ENCODE measurements at regions not wholly inside any gene's neighbourhood (a gene's known extent, or its start where the extent isn't known, plus 50 kb on each side); places are given as distances from the start of the nearest gene placed in this dataset.

- Histone ChIP-seq H3K9ac (ENCODE audit: low read length) (no peak overlapping the region; the same call in 1 of the 2 replicates), H4K20me1 (ENCODE audit: insufficient read depth, low read length) (no peaks in the 10 kb centered on the region), H3K27me3 (ENCODE audit: low read depth, low read length) (no peaks in the 10 kb centered on the region), H3K4me1 (ENCODE audit: low read length) (peaks cover 7% of the 10 kb centered on the region), H2AFZ (ENCODE audit: low read depth, low read length) (peak overlapping the region; percentile 52; the same call in 1 of the 2 replicates), H3K4me2 (ENCODE audit: low read length) (peak overlapping the region; percentile 24), H3K27ac (ENCODE audit: low read length) (peak overlapping the region; percentile 97), H3K36me3 (replicated peaks; ENCODE audit: low read depth, low read length) (peaks cover 15% of the 10 kb centered on the region), H3K4me3 (ENCODE audit: low read length) (peak overlapping the region; percentile 28), H3K79me2 (ENCODE audit: low read length) (no peaks in the 10 kb centered on the region), H3K9me3 (ENCODE audit: insufficient read depth, low read length) (peaks cover 21% of the 10 kb centered on the region)
- no peak for TF ChIP-seq CTCF (IDR thresholded peaks at IDR 0.05; ENCODE audit: low read depth, low read length)
- no peak for TF ChIP-seq EZH2phosphoT487 (IDR thresholded peaks at IDR 0.05; ENCODE audit: low read depth)
Observed at GRCh38 chr6:168167431-168168315, 88.7 kb upstream of the FRMD1 start.

- no peak overlapping the region for H3K4me2 ChIP-seq (ENCODE audit: low read length)
- no peak overlapping the region for H3K4me3 ChIP-seq (ENCODE audit: low read length)
- H3K27me3 ChIP-seq (ENCODE audit: low read depth, low read length), result no peaks in the 10 kb centered on the region
- H3K27ac ChIP-seq (ENCODE audit: low read length), result no peak overlapping the region
- H2AFZ ChIP-seq (ENCODE audit: low read depth, low read length), result no peak overlapping the region
- H3K9ac ChIP-seq (ENCODE audit: low read length), result no peak overlapping the region
- peaks cover 21% of the 10 kb centered on the region for H3K9me3 ChIP-seq (ENCODE audit: insufficient read depth, low read length)
- H3K79me2 ChIP-seq (ENCODE audit: low read length), result no peaks in the 10 kb centered on the region
- H4K20me1 ChIP-seq (ENCODE audit: insufficient read depth, low read length), result no peaks in the 10 kb centered on the region
- peaks cover 7% of the 10 kb centered on the region for H3K4me1 ChIP-seq (ENCODE audit: low read length)
- TF ChIP-seq EZH2phosphoT487 (IDR thresholded peaks at IDR 0.05; ENCODE audit: low read depth) (no peak), CTCF (IDR thresholded peaks at IDR 0.05; ENCODE audit: low read depth, low read length) (no peak)
- H3K36me3 ChIP-seq (replicated peaks; ENCODE audit: low read depth, low read length), result peaks cover 15% of the 10 kb centered on the region
Observed at GRCh38 chr6:168166627-168167026, 87.6 kb upstream of the FRMD1 start.

GRCh38 chr6:168165891-168166290 lies 86.9 kb upstream of the FRMD1 start:
- Histone ChIP-seq H3K79me2 (ENCODE audit: low read length) (no peaks in the 10 kb centered on the region), H3K27me3 (ENCODE audit: low read depth, low read length) (no peaks in the 10 kb centered on the region), H3K9me3 (ENCODE audit: insufficient read depth, low read length) (peaks cover 21% of the 10 kb centered on the region), H3K9ac (ENCODE audit: low read length) (no peak overlapping the region), H4K20me1 (ENCODE audit: insufficient read depth, low read length) (no peaks in the 10 kb centered on the region), H3K36me3 (replicated peaks; ENCODE audit: low read depth, low read length) (peaks cover 15% of the 10 kb centered on the region), H3K27ac (ENCODE audit: low read length) (no peak overlapping the region), H3K4me2 (ENCODE audit: low read length) (no peak overlapping the region), H3K4me1 (ENCODE audit: low read length) (peaks cover 7% of the 10 kb centered on the region), H2AFZ (ENCODE audit: low read depth, low read length) (no peak overlapping the region), H3K4me3 (ENCODE audit: low read length) (no peak overlapping the region)
- TF ChIP-seq CTCF (IDR thresholded peaks at IDR 0.05; ENCODE audit: low read depth, low read length) (no peak), EZH2phosphoT487 (IDR thresholded peaks at IDR 0.05; ENCODE audit: low read depth) (no peak)

GRCh38 chr6:168165373-168165772 lies 86.4 kb upstream of the FRMD1 start:
- H3K4me2 ChIP-seq (ENCODE audit: low read length), result no peak overlapping the region
- H4K20me1 ChIP-seq (ENCODE audit: insufficient read depth, low read length), result no peaks in the 10 kb centered on the region
- no peaks in the 10 kb centered on the region for H3K27me3 ChIP-seq (ENCODE audit: low read depth, low read length)
- H2AFZ ChIP-seq (ENCODE audit: low read depth, low read length), result no peak overlapping the region
- no peak overlapping the region for H3K4me3 ChIP-seq (ENCODE audit: low read length)
- no peak overlapping the region for H3K27ac ChIP-seq (ENCODE audit: low read length)
- H3K79me2 ChIP-seq (ENCODE audit: low read length), result no peaks in the 10 kb centered on the region
- H3K36me3 ChIP-seq (replicated peaks; ENCODE audit: low read depth, low read length), result peaks cover 15% of the 10 kb centered on the region
- no peak overlapping the region for H3K9ac ChIP-seq (ENCODE audit: low read length)
- peaks cover 7% of the 10 kb centered on the region for H3K4me1 ChIP-seq (ENCODE audit: low read length)
- H3K9me3 ChIP-seq (ENCODE audit: insufficient read depth, low read length), result peaks cover 17% of the 10 kb centered on the region
- TF ChIP-seq EZH2phosphoT487 (IDR thresholded peaks at IDR 0.05; ENCODE audit: low read depth) (no peak), CTCF (IDR thresholded peaks at IDR 0.05; ENCODE audit: low read depth, low read length) (no peak)
